ENCODE measurements at regions not wholly inside any gene's neighbourhood (a gene's known extent, or its start where the extent isn't known, plus 50 kb on each side); places are given as distances from the start of the nearest gene placed in this dataset.

GRCh38 chr5:29114331-29114768 lies 2076.0 kb upstream of the CDH9 start:
- Histone ChIP-seq H3K4me1 (ENCODE audit: low read length) (no peaks in the 10 kb centered on the region), H3K27ac (ENCODE audit: low read length) (no peak overlapping the region), H3K79me2 (ENCODE audit: low read length) (no peaks in the 10 kb centered on the region), H3K4me2 (ENCODE audit: low read length) (no peak overlapping the region), H3K9ac (ENCODE audit: low read length) (no peak overlapping the region), H2AFZ (ENCODE audit: low read depth, low read length) (no peak overlapping the region), H3K27me3 (ENCODE audit: low read depth, low read length) (no peaks in the 10 kb centered on the region), H3K4me3 (ENCODE audit: low read length) (no peak overlapping the region), H4K20me1 (ENCODE audit: insufficient read depth, low read length) (no peaks in the 10 kb centered on the region), H3K36me3 (replicated peaks; ENCODE audit: low read depth, low read length) (no peaks in the 10 kb centered on the region), H3K9me3 (ENCODE audit: insufficient read depth, low read length) (no peaks in the 10 kb centered on the region)
- TF ChIP-seq, protein P1, sequence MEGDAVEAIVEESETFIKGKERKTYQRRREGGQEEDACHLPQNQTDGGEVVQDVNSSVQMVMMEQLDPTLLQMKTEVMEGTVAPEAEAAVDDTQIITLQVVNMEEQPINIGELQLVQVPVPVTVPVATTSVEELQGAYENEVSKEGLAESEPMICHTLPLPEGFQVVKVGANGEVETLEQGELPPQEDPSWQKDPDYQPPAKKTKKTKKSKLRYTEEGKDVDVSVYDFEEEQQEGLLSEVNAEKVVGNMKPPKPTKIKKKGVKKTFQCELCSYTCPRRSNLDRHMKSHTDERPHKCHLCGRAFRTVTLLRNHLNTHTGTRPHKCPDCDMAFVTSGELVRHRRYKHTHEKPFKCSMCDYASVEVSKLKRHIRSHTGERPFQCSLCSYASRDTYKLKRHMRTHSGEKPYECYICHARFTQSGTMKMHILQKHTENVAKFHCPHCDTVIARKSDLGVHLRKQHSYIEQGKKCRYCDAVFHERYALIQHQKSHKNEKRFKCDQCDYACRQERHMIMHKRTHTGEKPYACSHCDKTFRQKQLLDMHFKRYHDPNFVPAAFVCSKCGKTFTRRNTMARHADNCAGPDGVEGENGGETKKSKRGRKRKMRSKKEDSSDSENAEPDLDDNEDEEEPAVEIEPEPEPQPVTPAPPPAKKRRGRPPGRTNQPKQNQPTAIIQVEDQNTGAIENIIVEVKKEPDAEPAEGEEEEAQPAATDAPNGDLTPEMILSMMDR (IDR thresholded peaks at IDR 0.05; ENCODE audit: low read depth, low read length), result no peak
- TF ChIP-seq EZH2phosphoT487 (IDR thresholded peaks at IDR 0.05; ENCODE audit: low read depth), result no peak

GRCh38 chr5:29113516-29113915 lies 2075.1 kb upstream of the CDH9 start:
- Histone ChIP-seq H3K9me3 (ENCODE audit: insufficient read depth, low read length) (no peaks in the 10 kb centered on the region), H3K36me3 (replicated peaks; ENCODE audit: low read depth, low read length) (no peaks in the 10 kb centered on the region), H3K9ac (ENCODE audit: low read length) (no peak overlapping the region), H3K27ac (ENCODE audit: low read length) (no peak overlapping the region), H3K4me3 (ENCODE audit: low read length) (no peak overlapping the region), H4K20me1 (ENCODE audit: insufficient read depth, low read length) (no peaks in the 10 kb centered on the region), H3K4me2 (ENCODE audit: low read length) (no peak overlapping the region), H3K4me1 (ENCODE audit: low read length) (no peaks in the 10 kb centered on the region), H3K27me3 (ENCODE audit: low read depth, low read length) (no peaks in the 10 kb centered on the region), H2AFZ (ENCODE audit: low read depth, low read length) (no peak overlapping the region), H3K79me2 (ENCODE audit: low read length) (no peaks in the 10 kb centered on the region)
- TF ChIP-seq EZH2phosphoT487 (IDR thresholded peaks at IDR 0.05; ENCODE audit: low read depth), result no peak
- TF ChIP-seq, protein P1 (IDR thresholded peaks at IDR 0.05; ENCODE audit: low read depth, low read length), result no peak

- Histone ChIP-seq H3K27me3 (ENCODE audit: low read depth, low read length) (no peaks in the 10 kb centered on the region), H3K27ac (ENCODE audit: low read length) (peak overlapping the region; percentile 91), H3K9me3 (ENCODE audit: insufficient read depth, low read length) (peaks cover 8% of the 10 kb centered on the region; the same call in 1 of the 2 replicates), H3K4me2 (ENCODE audit: low read length) (peak overlapping the region; percentile 64), H3K4me1 (ENCODE audit: low read length) (peaks cover 18% of the 10 kb centered on the region), H2AFZ (ENCODE audit: low read depth, low read length) (no peak overlapping the region), H3K9ac (ENCODE audit: low read length) (no peak overlapping the region), H3K4me3 (ENCODE audit: low read length) (peak overlapping the region; percentile 37), H4K20me1 (ENCODE audit: insufficient read depth, low read length) (no peaks in the 10 kb centered on the region), H3K79me2 (ENCODE audit: low read length) (no peaks in the 10 kb centered on the region), H3K36me3 (replicated peaks; ENCODE audit: low read depth, low read length) (no peaks in the 10 kb centered on the region)
- TF ChIP-seq, protein P1 (IDR thresholded peaks at IDR 0.05; ENCODE audit: low read depth, low read length), result no peak
- no peak for TF ChIP-seq EZH2phosphoT487 (IDR thresholded peaks at IDR 0.05; ENCODE audit: low read depth)
Observed at GRCh38 chr5:29099585-29099984, 2061.2 kb upstream of the CDH9 start.

- H3K36me3 ChIP-seq (replicated peaks; ENCODE audit: low read depth, low read length), result no peaks in the 10 kb centered on the region
- H3K9ac ChIP-seq (ENCODE audit: low read length), result no peak overlapping the region
- H3K27ac ChIP-seq (ENCODE audit: low read length), result no peak overlapping the region
- no peaks in the 10 kb centered on the region for H4K20me1 ChIP-seq (ENCODE audit: insufficient read depth, low read length)
- H3K27me3 ChIP-seq (ENCODE audit: low read depth, low read length), result no peaks in the 10 kb centered on the region
- H3K9me3 ChIP-seq (ENCODE audit: insufficient read depth, low read length), result no peaks in the 10 kb centered on the region
- TF ChIP-seq, protein P1 (IDR thresholded peaks at IDR 0.05; ENCODE audit: low read depth, low read length), result no peak
- no peak for TF ChIP-seq EZH2phosphoT487 (IDR thresholded peaks at IDR 0.05; ENCODE audit: low read depth)
- no peak overlapping the region for H2AFZ ChIP-seq (ENCODE audit: low read depth, low read length)
- peaks cover 7% of the 10 kb centered on the region for H3K4me1 ChIP-seq (ENCODE audit: low read length)
- no peaks in the 10 kb centered on the region for H3K79me2 ChIP-seq (ENCODE audit: low read length)
- H3K4me2 ChIP-seq (ENCODE audit: low read length), result no peak overlapping the region
- H3K4me3 ChIP-seq (ENCODE audit: low read length), result no peak overlapping the region
Observed at GRCh38 chr5:29089591-29090130, 2051.3 kb upstream of the CDH9 start.

Data from OCI-LY3 (cell line).